ENCODE measurements at regions not wholly inside any gene's neighbourhood (a gene's known extent, or its start where the extent isn't known, plus 50 kb on each side); places are given as distances from the start of the nearest gene placed in this dataset.

DNA sequence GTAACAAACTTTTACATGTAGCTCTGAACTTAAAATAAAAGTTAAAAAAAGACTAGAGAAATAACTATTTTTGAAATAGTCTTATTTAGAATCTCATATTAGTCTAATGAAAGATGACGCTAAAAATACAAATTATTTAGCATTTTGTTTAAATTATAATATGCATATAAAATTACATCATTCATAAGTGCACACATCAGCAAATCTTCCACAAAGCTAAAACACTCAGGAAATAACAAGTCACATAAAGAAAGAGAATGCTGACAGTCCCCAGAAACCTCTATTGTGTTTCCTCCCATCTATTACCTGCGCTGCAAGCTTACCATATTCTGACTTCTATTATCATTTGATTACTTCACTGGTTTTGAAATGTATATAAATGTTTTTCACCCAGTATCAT, 986.9 kb upstream of the SEMA6A start:
- TF ChIP-seq, protein P1, sequence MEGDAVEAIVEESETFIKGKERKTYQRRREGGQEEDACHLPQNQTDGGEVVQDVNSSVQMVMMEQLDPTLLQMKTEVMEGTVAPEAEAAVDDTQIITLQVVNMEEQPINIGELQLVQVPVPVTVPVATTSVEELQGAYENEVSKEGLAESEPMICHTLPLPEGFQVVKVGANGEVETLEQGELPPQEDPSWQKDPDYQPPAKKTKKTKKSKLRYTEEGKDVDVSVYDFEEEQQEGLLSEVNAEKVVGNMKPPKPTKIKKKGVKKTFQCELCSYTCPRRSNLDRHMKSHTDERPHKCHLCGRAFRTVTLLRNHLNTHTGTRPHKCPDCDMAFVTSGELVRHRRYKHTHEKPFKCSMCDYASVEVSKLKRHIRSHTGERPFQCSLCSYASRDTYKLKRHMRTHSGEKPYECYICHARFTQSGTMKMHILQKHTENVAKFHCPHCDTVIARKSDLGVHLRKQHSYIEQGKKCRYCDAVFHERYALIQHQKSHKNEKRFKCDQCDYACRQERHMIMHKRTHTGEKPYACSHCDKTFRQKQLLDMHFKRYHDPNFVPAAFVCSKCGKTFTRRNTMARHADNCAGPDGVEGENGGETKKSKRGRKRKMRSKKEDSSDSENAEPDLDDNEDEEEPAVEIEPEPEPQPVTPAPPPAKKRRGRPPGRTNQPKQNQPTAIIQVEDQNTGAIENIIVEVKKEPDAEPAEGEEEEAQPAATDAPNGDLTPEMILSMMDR (IDR thresholded peaks at IDR 0.05; ENCODE audit: low read depth, low read length), result no peak
- no peak for TF ChIP-seq EZH2phosphoT487 (IDR thresholded peaks at IDR 0.05; ENCODE audit: low read depth)

Data from OCI-LY3 (cell line).